GM23248 (cell line): ENCODE measurements at regions not wholly inside any gene's neighbourhood (a gene's known extent, or its start where the extent isn't known, plus 50 kb on each side); places are given as distances from the start of the nearest gene placed in this dataset.

Experiments used
- EZH2 ChIP-seq: fragments of 200-600 bp; sonication (generic); IDR thresholded peaks from 2 replicates; pipeline ENCODE4 v1.6.1; 2018; ENCODE audit warnings: antibody characterized with exemption, mild to moderate bottlenecking; ENCODE audit not compliant: insufficient read depth, poor library complexity, severe bottlenecking
- EZH2phosphoT487 ChIP-seq: fragments of 200-600 bp; sonication (generic); IDR thresholded peaks from 2 replicates; pipeline ENCODE4 v1.6.1; 2018; ENCODE audit warnings: antibody characterized with exemption, moderate library complexity, mild to moderate bottlenecking, low read depth; ENCODE audit not compliant: insufficient read depth

DNA sequence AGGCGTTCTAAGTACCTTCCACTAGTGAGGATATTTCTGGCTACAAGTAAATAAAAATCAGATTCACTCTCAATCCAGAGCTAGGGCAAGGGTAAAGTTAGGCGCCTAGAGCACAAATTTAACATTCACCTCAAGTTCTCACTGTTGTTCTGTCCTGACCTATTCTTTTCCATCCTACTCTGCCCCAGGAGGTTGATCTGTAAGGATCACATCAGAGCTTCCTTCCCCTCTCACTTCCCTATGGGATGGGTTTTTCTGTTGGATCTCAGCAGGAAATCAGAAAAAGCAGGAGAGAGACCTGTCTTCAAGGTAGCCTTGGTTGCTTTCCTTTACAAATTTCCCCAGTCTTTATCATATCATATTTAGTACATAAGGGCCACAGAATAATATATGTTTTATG, 316.7 kb downstream of the GABRG2 start:
- TF ChIP-seq EZH2 (no peak), EZH2phosphoT487 (no peak)
